Endothelial cell of umbilical vein (primary cell): ENCODE measurements at regions not wholly inside any gene's neighbourhood (a gene's known extent, or its start where the extent isn't known, plus 50 kb on each side); places are given as distances from the start of the nearest gene placed in this dataset.

Source experiments
- BruUV-seq: library from RNA; stranded (reverse); fragments of 400-500 nt; replicated peaks from 2 replicates; lab custom pipeline; 2021; lab: Mats Ljungman, UMichigan
- CTCF ChIA-PET: fragments of 300-600, 350-600 bp; sonication (Branson Sonifier 250); formaldehyde crosslinking; loops from one replicate; lab custom pipeline; 2021; ENCODE audit warnings: antibody characterized with exemption, inconsistent platforms; lab: Charles Lee
- POLR2A ChIA-PET: fragments of 300-600, 350-600 bp; sonication (Branson Sonifier 250); formaldehyde crosslinking; loops from one replicate; lab custom pipeline; 2021; ENCODE audit warnings: antibody characterized with exemption, inconsistent platforms; lab: Charles Lee
- DNase-seq: peaks from one replicate; pipeline ENCODE4 v3.0.0-alpha.2; 2011; ENCODE audit warnings: low read depth, low spot score
- FAIRE-seq: peaks from 2 replicates; lab custom pipeline; 2011; peaks lifted over from hg19 to GRCh38; lab: Jason Lieb, UNC
- H2AFZ ChIP-seq: 2 replicates; pipeline ENCODE4 v1.6.0; 2012; ENCODE audit warnings: low read depth, low read length, control low read depth, inconsistent platforms
- H3K27ac ChIP-seq: 2 replicates; pipeline ENCODE4 v1.5.1; 2011; ENCODE audit warnings: low read depth, mild to moderate bottlenecking, control low read depth, low read length, moderate library complexity; ENCODE audit not compliant: insufficient read depth
- H3K27me3 ChIP-seq, 2 experiments: 2 replicates each; pipeline versions ENCODE4 v1.6.0 to v1.6.1; 2011; ENCODE audit warnings: low read length in 2 of 2, mixed read lengths in 1 of 2; ENCODE audit not compliant: control insufficient read depth in 2 of 2, insufficient read depth in 2 of 2
- H3K36me3 ChIP-seq, 2 experiments: 2 replicates in 1 of 2; 3 replicates in 1 of 2; pipeline ENCODE4 v1.5.1; 2011; ENCODE audit warnings: low read length in 2 of 2, mild to moderate bottlenecking in 1 of 2, moderate library complexity in 1 of 2; ENCODE audit not compliant: control insufficient read depth in 2 of 2, insufficient read depth in 2 of 2; ENCODE audit errors: extremely low read depth in 1 of 2
- H3K4me1 ChIP-seq: 3 replicates; pipeline ENCODE4 v1.5.1; 2011; ENCODE audit warnings: mild to moderate bottlenecking, low read length; ENCODE audit not compliant: control insufficient read depth, insufficient read depth; ENCODE audit errors: extremely low read depth
- H3K4me2 ChIP-seq: 2 replicates; pipeline ENCODE4 v1.6.1; 2011; ENCODE audit warnings: low read length, control low read depth, mixed read lengths; ENCODE audit not compliant: insufficient read depth
- H3K4me3 ChIP-seq, 3 experiments: fragments of 200-600 bp in 1 of 3; sonication (generic), shearing (Covaris generic) in 1 of 3; replicated peaks in 1 of 3; 2 replicates each; pipeline ENCODE4 v1.5.1; 2011 to 2016; ENCODE audit warnings: control low read depth in 3 of 3, low read length in 3 of 3, mild to moderate bottlenecking in 2 of 3, inconsistent platforms in 1 of 3, low read depth in 1 of 3, moderate library complexity in 1 of 3; ENCODE audit not compliant: insufficient read depth in 1 of 3
- H3K79me2 ChIP-seq: 2 replicates; pipeline ENCODE4 v1.6.0; 2012; ENCODE audit warnings: low read length, inconsistent platforms; ENCODE audit not compliant: control insufficient read depth, insufficient read depth
- H3K9ac ChIP-seq: replicated peaks from 2 replicates; pipeline ENCODE3; 2011; ENCODE audit warnings: low read length, control low read depth; ENCODE audit not compliant: insufficient read depth; ENCODE audit errors: extremely low read depth
- H3K9me1 ChIP-seq: replicated peaks from 3 replicates; pipeline ENCODE4 v1.6.0; 2011; ENCODE audit warnings: mild to moderate bottlenecking, low read length; ENCODE audit not compliant: control insufficient read depth, insufficient read depth; ENCODE audit errors: extremely low read depth
- H3K9me3 ChIP-seq: replicated peaks from 2 replicates; pipeline ENCODE4 v1.5.1; 2012; ENCODE audit warnings: low read length, inconsistent platforms; ENCODE audit not compliant: control insufficient read depth, insufficient read depth
- H4K20me1 ChIP-seq: replicated peaks from 2 replicates; pipeline ENCODE3; 2011; ENCODE audit warnings: mild to moderate bottlenecking, low read length; ENCODE audit not compliant: control insufficient read depth, insufficient read depth; ENCODE audit errors: extremely low read depth
- CTCF ChIP-seq, 2 donors: IDR thresholded peaks; 1 replicate in 1 of 2; 2 replicates in 1 of 2; pipeline ENCODE4 v1.5.1; 2011; ENCODE audit warnings: low read length in 2 of 2, mild to moderate bottlenecking in 2 of 2, moderate library complexity in 2 of 2, control low read depth in 1 of 2, inconsistent platforms in 1 of 2, low read depth in 1 of 2; ENCODE audit not compliant: insufficient read depth in 1 of 2; ENCODE audit errors: extremely low read depth in 1 of 2
- EZH2 ChIP-seq: IDR thresholded peaks from 2 replicates; pipeline ENCODE4 v1.6.1; 2012; ENCODE audit warnings: borderline replicate concordance, low read depth, mild to moderate bottlenecking, moderate library complexity, low read length, inconsistent platforms; ENCODE audit not compliant: severe bottlenecking
- FOS ChIP-seq: IDR thresholded peaks from 2 replicates; pipeline ENCODE4 v1.6.1; 2011; ENCODE audit warnings: mild to moderate bottlenecking, low read length, moderate library complexity, borderline replicate concordance; ENCODE audit not compliant: insufficient read depth
- GATA2 ChIP-seq: IDR thresholded peaks from 2 replicates; pipeline ENCODE4 v1.7.0; 2011; ENCODE audit warnings: low read depth, mild to moderate bottlenecking, moderate library complexity, mixed read lengths, low read length; ENCODE audit not compliant: insufficient read length, insufficient read depth
- JUN ChIP-seq: IDR thresholded peaks from 2 replicates; pipeline ENCODE4 v1.6.1; 2011; ENCODE audit warnings: borderline replicate concordance, low read depth; ENCODE audit not compliant: insufficient read length, insufficient read depth
- MYC ChIP-seq: IDR thresholded peaks from one replicate; pipeline ENCODE4 v1.6.1; 2011; ENCODE audit warnings: mild to moderate bottlenecking, low read depth, low read length
- POLR2A ChIP-seq: IDR thresholded peaks from 2 replicates; pipeline ENCODE4 v1.6.1; 2012; ENCODE audit warnings: low read depth, mild to moderate bottlenecking, control low read depth, low read length
- POLR2AphosphoS5 ChIP-seq: IDR thresholded peaks from 2 replicates; pipeline ENCODE4 v1.6.1; 2012; ENCODE audit warnings: low read depth, mild to moderate bottlenecking, control low read depth, low read length, moderate library complexity; ENCODE audit not compliant: insufficient read depth
- dilution Hi-C: fragments of 300-500 bp; cut with MboI; formaldehyde crosslinking; loops from one replicate; pipeline ENCODE4 v1.15.0; 2019; ENCODE audit warnings: low sequenced_read_pairs; ENCODE audit not compliant: extremely low pct_ligation_motif_present
- intact Hi-C: fragments of 100-400 bp; cut with micrococcal nuclease; formaldehyde crosslinking; loops from one replicate; pipeline ENCODE4 v1.10.0; 2022
- TF ChIP-seq, protein P1 (sequence below): IDR thresholded peaks from 2 replicates; pipeline ENCODE4 v1.6.1; 2011; ENCODE audit not compliant: insufficient read depth, insufficient read length

DNA sequence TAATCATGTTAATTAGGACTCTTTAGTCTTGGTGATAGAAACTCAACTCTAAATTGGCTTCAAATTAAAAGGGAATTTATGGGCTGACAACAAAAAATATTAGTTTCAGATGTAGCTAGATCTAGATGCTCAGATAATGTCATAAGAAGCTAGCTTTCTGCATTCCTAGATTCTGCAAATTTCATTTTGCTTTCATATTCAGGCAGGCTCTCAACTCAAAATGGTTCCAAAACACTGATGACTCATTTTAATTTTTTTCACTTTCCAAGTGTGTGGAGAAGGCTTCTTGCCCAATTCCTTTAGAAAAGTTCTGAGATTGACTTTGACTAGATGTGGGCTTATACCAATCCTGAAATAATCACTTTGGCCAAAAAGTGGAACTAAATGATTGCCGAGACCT is 236.7 kb upstream of the GOT2 start:
- no peak overlapping the region for H2AFZ ChIP-seq
- H3K4me1 ChIP-seq, result no peaks in the 10 kb centered on the region
- H3K79me2 ChIP-seq, result no peaks in the 10 kb centered on the region
- no peaks in the 10 kb centered on the region for H3K9me3 ChIP-seq
- intact Hi-C loops (no loop called here), dilution Hi-C loops (no loop called here)
- ChIA-PET CTCF (no interaction called here), POLR2A (no interaction called here)
- no peak overlapping the region for H3K9ac ChIP-seq
- H3K9me1 ChIP-seq, result no peaks in the 10 kb centered on the region
- BruUV-seq, result no TSS peak
- TF ChIP-seq CTCF (IDR thresholded peaks at IDR 0.05; ENCODE audit: extremely low read depth in 1 of 2, insufficient read depth in 1 of 2, low read depth in 1 of 2, low read length in 2 of 2) (no peak), JUN (peak; percentile 11)
- FAIRE-seq (no peak), DNase-seq (no peak)
- no peak overlapping the region for H3K27ac ChIP-seq
- H3K4me3 ChIP-seq, result no peak overlapping the region
- H4K20me1 ChIP-seq, result no peaks in the 10 kb centered on the region
- no peaks in the 10 kb centered on the region for H3K36me3 ChIP-seq
- H3K27me3 ChIP-seq, result no peaks in the 10 kb centered on the region
- H3K4me2 ChIP-seq, result no peak overlapping the region

GRCh38 chr16:58963479-58963878 is 229.4 kb upstream of the GOT2 start:
- no peaks in the 10 kb centered on the region for H3K9me1 ChIP-seq
- H3K4me1 ChIP-seq, result no peaks in the 10 kb centered on the region
- no peak overlapping the region for H2AFZ ChIP-seq
- no peak for DNase-seq
- no peak overlapping the region for H3K4me2 ChIP-seq
- POLR2A ChIA-PET, result no interaction called here
- dilution Hi-C loops (no loop called here), intact Hi-C loops (no loop called here)
- no peak overlapping the region for H3K9ac ChIP-seq
- no peak overlapping the region for H3K4me3 ChIP-seq
- H3K79me2 ChIP-seq, result no peaks in the 10 kb centered on the region
- H4K20me1 ChIP-seq, result no peaks in the 10 kb centered on the region
- no peak for FAIRE-seq
- no peaks in the 10 kb centered on the region for H3K27me3 ChIP-seq
- no peak overlapping the region for H3K27ac ChIP-seq
- H3K9me3 ChIP-seq, result no peaks in the 10 kb centered on the region
- CTCF ChIA-PET, result no interaction called here
- TF ChIP-seq, protein P1, sequence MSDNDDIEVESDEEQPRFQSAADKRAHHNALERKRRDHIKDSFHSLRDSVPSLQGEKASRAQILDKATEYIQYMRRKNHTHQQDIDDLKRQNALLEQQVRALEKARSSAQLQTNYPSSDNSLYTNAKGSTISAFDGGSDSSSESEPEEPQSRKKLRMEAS, result no peak
- TF ChIP-seq GATA2 (no peak), EZH2 (no peak), POLR2AphosphoS5 (no peak), POLR2A (no peak), FOS (no peak), MYC (no peak)
- BruUV-seq, result no TSS peak
- no peaks in the 10 kb centered on the region for H3K36me3 ChIP-seq
